Urothelium cell line (cell line): ENCODE measurements at regions not wholly inside any gene's neighbourhood (a gene's known extent, or its start where the extent isn't known, plus 50 kb on each side); places are given as distances from the start of the nearest gene placed in this dataset.

Source experiments
- DNase-seq: peaks from one replicate; pipeline ENCODE4 v3.0.0; 2011; ENCODE audit warnings: low spot score, mixed read lengths
- FAIRE-seq: peaks from 2 replicates; lab custom pipeline; 2011; peaks lifted over from hg19 to GRCh38; lab: Jason Lieb, UNC

GRCh38 chr20:43252761-43253160 is 63.1 kb upstream of the PTPRT start:
- DNase-seq: no peak
- FAIRE-seq: no peak

DNA sequence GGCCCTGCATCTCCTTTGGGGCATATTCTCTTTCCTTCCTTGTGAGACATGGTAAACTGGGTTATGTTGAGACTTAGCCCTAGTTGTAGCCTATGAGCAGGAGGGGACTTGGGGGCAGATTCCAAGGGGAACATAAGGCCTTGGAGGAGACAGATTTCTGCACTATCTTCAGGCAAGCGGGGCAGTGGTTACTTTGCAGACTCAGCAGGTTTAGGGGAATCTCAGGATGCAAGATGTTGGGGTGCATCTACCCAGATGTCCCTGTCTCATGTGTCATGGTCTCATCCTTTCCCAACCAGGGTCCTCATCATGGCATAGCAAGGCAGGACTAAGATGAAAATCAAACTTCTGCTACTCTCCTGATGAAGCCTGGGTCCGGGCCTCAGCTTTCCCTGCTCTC is 58.6 kb upstream of the PTPRT start:
- no peak for DNase-seq

GRCh38 chr20:43247361-43247760 is 57.7 kb upstream of the PTPRT start:
- FAIRE-seq (no peak), DNase-seq (no peak)

More for the DNA sequence above, 58.6 kb upstream of the PTPRT start:
- FAIRE-seq: no peak

DNA sequence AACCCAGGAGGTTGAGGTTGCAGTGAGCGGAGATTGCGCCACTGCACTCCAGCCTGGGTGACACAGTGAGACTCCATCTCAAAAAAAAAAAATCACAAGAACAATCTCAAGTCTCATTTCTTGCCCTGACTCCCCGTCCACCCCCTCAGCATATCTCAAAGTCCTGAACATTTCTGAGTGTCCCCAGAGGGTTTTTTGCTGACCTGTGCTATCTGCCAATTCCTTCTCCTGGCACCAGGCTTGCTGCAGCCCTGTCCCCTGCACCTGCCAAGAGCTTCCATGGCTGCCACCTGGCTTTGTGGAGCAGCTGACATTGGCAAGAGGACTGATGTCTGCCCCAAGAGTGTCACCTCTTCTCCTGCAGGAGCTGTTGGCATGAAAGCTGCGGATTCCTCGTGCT is 54.9 kb upstream of the PTPRT start:
- FAIRE-seq (no peak), DNase-seq (no peak)

GRCh38 chr20:43243672-43244269 is 54.1 kb upstream of the PTPRT start:
- peak; percentile 46 for DNase-seq

GRCh38 chr20:43241057-43241702 is 51.5 kb upstream of the PTPRT start:
- DNase-seq: no peak
- FAIRE-seq: no peak

More at GRCh38 chr20:43243672-43244269, 54.1 kb upstream of the PTPRT start:
- no peak for FAIRE-seq
